Keratinocyte (primary cell): ENCODE measurements at regions not wholly inside any gene's neighbourhood (a gene's known extent, or its start where the extent isn't known, plus 50 kb on each side); places are given as distances from the start of the nearest gene placed in this dataset.
A peak's percentile ranks its signal among the peaks of the same experiment; 100 is the strongest.

ENCODE experiments used
- DNase-seq: peaks from one replicate; pipeline ENCODE4 v3.0.0-alpha.2; 2011; ENCODE audit warnings: low read depth, missing footprints, low spot score
- FAIRE-seq: peaks from 2 replicates; lab custom pipeline; 2011; peaks lifted over from hg19 to GRCh38; lab: Jason Lieb, UNC
- H2AFZ ChIP-seq: 2 replicates; pipeline ENCODE4 v1.6.0; 2012; ENCODE audit warnings: low read length, control low read depth, inconsistent platforms; ENCODE audit not compliant: control insufficient read depth
- H3K27ac ChIP-seq: 2 replicates; pipeline ENCODE4 v1.5.1; 2011; ENCODE audit warnings: low read length; ENCODE audit not compliant: control insufficient read depth, insufficient read depth
- H3K27me3 ChIP-seq: 3 replicates; pipeline ENCODE4 v1.6.0; 2011; ENCODE audit warnings: low read length; ENCODE audit not compliant: control insufficient read depth, insufficient read depth; ENCODE audit errors: extremely low read depth
- H3K36me3 ChIP-seq, 2 experiments: 2 replicates in 1 of 2; 3 replicates in 1 of 2; pipeline ENCODE4 v1.5.1; 2011; ENCODE audit warnings: low read length in 2 of 2, mild to moderate bottlenecking in 1 of 2; ENCODE audit not compliant: control insufficient read depth in 2 of 2, insufficient read depth in 2 of 2; ENCODE audit errors: extremely low read depth in 1 of 2
- H3K4me1 ChIP-seq: 3 replicates; pipeline ENCODE4 v1.5.1; 2011; ENCODE audit warnings: low read length; ENCODE audit not compliant: control insufficient read depth, insufficient read depth; ENCODE audit errors: extremely low read depth
- H3K4me2 ChIP-seq: 3 replicates; pipeline ENCODE4 v1.6.0; 2011; ENCODE audit warnings: low read depth, low read length; ENCODE audit not compliant: control insufficient read depth, insufficient read depth; ENCODE audit errors: extremely low read depth
- H3K4me3 ChIP-seq, 3 experiments: fragments of 200-600 bp in 1 of 3; sonication (generic) in 1 of 3; 2 replicates in 2 of 3; 3 replicates in 1 of 3; pipeline ENCODE4 v1.5.1; 2011 to 2016; ENCODE audit warnings: low read length in 3 of 3, mild to moderate bottlenecking in 3 of 3, control low read depth in 2 of 3, inconsistent platforms in 1 of 3, low read depth in 1 of 3, mixed read lengths in 1 of 3, mixed run types in 1 of 3, moderate library complexity in 1 of 3; ENCODE audit not compliant: control insufficient read depth in 2 of 3, insufficient read depth in 2 of 3; ENCODE audit errors: extremely low read depth in 1 of 3
- H3K79me2 ChIP-seq: 2 replicates; pipeline ENCODE4 v1.6.0; 2012; ENCODE audit warnings: low read length; ENCODE audit not compliant: control insufficient read depth, insufficient read depth
- H3K9ac ChIP-seq: 3 replicates; pipeline ENCODE4 v1.6.0; 2011; ENCODE audit warnings: low read length; ENCODE audit not compliant: control insufficient read depth, insufficient read depth; ENCODE audit errors: extremely low read depth
- H3K9me1 ChIP-seq: 3 replicates; pipeline ENCODE4 v1.6.0; 2011; ENCODE audit warnings: low read length; ENCODE audit not compliant: control insufficient read depth, insufficient read depth; ENCODE audit errors: extremely low read depth
- H3K9me3 ChIP-seq: 2 replicates; pipeline ENCODE4 v1.5.1; 2012; ENCODE audit warnings: low read depth, low read length; ENCODE audit not compliant: control insufficient read depth
- H4K20me1 ChIP-seq: 3 replicates; pipeline ENCODE4 v1.6.0; 2011; ENCODE audit warnings: low read length; ENCODE audit not compliant: control insufficient read depth, insufficient read depth; ENCODE audit errors: extremely low read depth
- CTCF ChIP-seq, 3 experiments: IDR thresholded peaks in 1 of 3; conservative IDR thresholded peaks in 1 of 3; optimal IDR thresholded peaks in 1 of 3; 2 replicates in 2 of 3; 3 replicates in 1 of 3; pipeline versions ENCODE3 to v1.5.1; 2011; ENCODE audit warnings: low read length in 3 of 3, mild to moderate bottlenecking in 3 of 3, moderate library complexity in 2 of 3, control low read depth in 1 of 3, inconsistent platforms in 1 of 3; ENCODE audit not compliant: insufficient read depth in 2 of 3; ENCODE audit errors: extremely low read depth in 1 of 3
- EZH2 ChIP-seq: IDR thresholded peaks from one replicate; pipeline ENCODE4 v1.6.1; 2012; ENCODE audit warnings: inconsistent platforms, mild to moderate bottlenecking, low read length, moderate library complexity
- dilution Hi-C: fragments of 300-500 bp; cut with MboI; formaldehyde crosslinking; loops from one replicate; pipeline ENCODE4 v1.7.0; 2020; ENCODE audit warnings: low sequenced_read_pairs; ENCODE audit not compliant: extremely low pct_ligation_motif_present

GRCh38 chr12:77734214-77734883 lies 96.3 kb upstream of the NAV3 start:
- Histone ChIP-seq H3K36me3 (no peaks in the 10 kb centered on the region), H3K9me3 (no peaks in the 10 kb centered on the region), H2AFZ (no peak overlapping the region), H3K9ac (no peak overlapping the region), H3K27ac (no peak overlapping the region), H4K20me1 (no peaks in the 10 kb centered on the region), H3K4me3 (no peak overlapping the region), H3K27me3 (no peaks in the 10 kb centered on the region), H3K4me2 (no peak overlapping the region), H3K9me1 (no peaks in the 10 kb centered on the region), H3K79me2 (no peaks in the 10 kb centered on the region), H3K4me1 (no peaks in the 10 kb centered on the region)
- no peak for FAIRE-seq
- DNase-seq, result no peak
- TF ChIP-seq EZH2 (no peak), CTCF (optimal IDR thresholded peaks at IDR 0.05 in 1 of 3, IDR thresholded peaks at IDR 0.05 in 1 of 3, conservative IDR thresholded peaks at IDR 0.05 in 1 of 3; ENCODE audit: extremely low read depth in 1 of 3, insufficient read depth in 2 of 3, low read length in 3 of 3) (no peak)
- dilution Hi-C loops, result no loop called here

DNA sequence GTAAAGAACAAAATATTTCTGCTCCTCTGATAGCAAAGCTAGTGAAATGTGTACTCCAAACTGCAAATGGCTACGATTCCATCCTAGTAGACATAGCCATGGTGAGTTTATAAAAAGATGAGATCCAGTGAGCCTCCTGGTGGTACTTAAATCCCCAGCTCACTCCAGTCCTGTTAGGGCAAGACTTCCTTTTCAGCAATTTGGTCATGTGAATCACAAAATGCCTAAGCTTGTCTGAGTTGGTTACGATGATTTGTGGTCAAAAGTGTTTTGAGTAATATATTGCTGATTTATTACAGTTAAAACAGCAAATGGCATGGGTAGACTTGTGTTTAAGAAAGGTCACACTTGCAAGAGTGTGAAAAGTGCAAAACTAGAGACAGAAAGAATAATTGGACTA lies 102.7 kb upstream of the NAV3 start:
- TF ChIP-seq EZH2 (no peak), CTCF (optimal IDR thresholded peaks at IDR 0.05 in 1 of 3, IDR thresholded peaks at IDR 0.05 in 1 of 3, conservative IDR thresholded peaks at IDR 0.05 in 1 of 3; ENCODE audit: extremely low read depth in 1 of 3, insufficient read depth in 2 of 3, low read length in 3 of 3) (peak in 2 of 3 experiments; percentile 14 to 21)
- FAIRE-seq (peak; percentile 79), DNase-seq (peak; percentile 9)
- dilution Hi-C loops, result no loop called here
- Histone ChIP-seq H3K4me3 (no peak overlapping the region), H3K9ac (no peak overlapping the region), H3K9me1 (no peaks in the 10 kb centered on the region), H4K20me1 (no peaks in the 10 kb centered on the region), H3K9me3 (no peaks in the 10 kb centered on the region), H3K27me3 (no peaks in the 10 kb centered on the region), H3K36me3 (no peaks in the 10 kb centered on the region), H3K27ac (no peak overlapping the region), H2AFZ (no peak overlapping the region), H3K4me1 (peaks cover 7% of the 10 kb centered on the region), H3K79me2 (no peaks in the 10 kb centered on the region), H3K4me2 (no peak overlapping the region)
